Endothelial cell of umbilical vein (primary cell): ENCODE measurements at regions not wholly inside any gene's neighbourhood (a gene's known extent, or its start where the extent isn't known, plus 50 kb on each side); places are given as distances from the start of the nearest gene placed in this dataset.
"Not testable (repeated sequence)": the region's sequence is repeated elsewhere in the genome, so short reads cannot be mapped to it uniquely, and the experiment has no call there.

ENCODE experiments used
- BruUV-seq: library from RNA; stranded (reverse); fragments of 400-500 nt; replicated peaks from 2 replicates; lab custom pipeline; 2021; lab: Mats Ljungman, UMichigan
- CTCF ChIA-PET: fragments of 300-600, 350-600 bp; sonication (Branson Sonifier 250); formaldehyde crosslinking; loops from one replicate; lab custom pipeline; 2021; ENCODE audit warnings: antibody characterized with exemption, inconsistent platforms; lab: Charles Lee
- POLR2A ChIA-PET: fragments of 300-600, 350-600 bp; sonication (Branson Sonifier 250); formaldehyde crosslinking; loops from one replicate; lab custom pipeline; 2021; ENCODE audit warnings: antibody characterized with exemption, inconsistent platforms; lab: Charles Lee
- DNase-seq: peaks from one replicate; pipeline ENCODE4 v3.0.0-alpha.2; 2011; ENCODE audit warnings: low read depth, low spot score
- FAIRE-seq: peaks from 2 replicates; lab custom pipeline; 2011; peaks lifted over from hg19 to GRCh38; lab: Jason Lieb, UNC
- H2AFZ ChIP-seq: 2 replicates; pipeline ENCODE4 v1.6.0; 2012; ENCODE audit warnings: low read depth, low read length, control low read depth, inconsistent platforms
- H3K27ac ChIP-seq: 2 replicates; pipeline ENCODE4 v1.5.1; 2011; ENCODE audit warnings: low read depth, mild to moderate bottlenecking, control low read depth, low read length, moderate library complexity; ENCODE audit not compliant: insufficient read depth
- H3K27me3 ChIP-seq, 2 experiments: 2 replicates each; pipeline versions ENCODE4 v1.6.0 to v1.6.1; 2011; ENCODE audit warnings: low read length in 2 of 2, mixed read lengths in 1 of 2; ENCODE audit not compliant: control insufficient read depth in 2 of 2, insufficient read depth in 2 of 2
- H3K36me3 ChIP-seq, 2 experiments: 2 replicates in 1 of 2; 3 replicates in 1 of 2; pipeline ENCODE4 v1.5.1; 2011; ENCODE audit warnings: low read length in 2 of 2, mild to moderate bottlenecking in 1 of 2, moderate library complexity in 1 of 2; ENCODE audit not compliant: control insufficient read depth in 2 of 2, insufficient read depth in 2 of 2; ENCODE audit errors: extremely low read depth in 1 of 2
- H3K4me1 ChIP-seq: 3 replicates; pipeline ENCODE4 v1.5.1; 2011; ENCODE audit warnings: mild to moderate bottlenecking, low read length; ENCODE audit not compliant: control insufficient read depth, insufficient read depth; ENCODE audit errors: extremely low read depth
- H3K4me2 ChIP-seq: 2 replicates; pipeline ENCODE4 v1.6.1; 2011; ENCODE audit warnings: low read length, control low read depth, mixed read lengths; ENCODE audit not compliant: insufficient read depth
- H3K4me3 ChIP-seq, 3 experiments: fragments of 200-600 bp in 1 of 3; sonication (generic), shearing (Covaris generic) in 1 of 3; replicated peaks in 1 of 3; 2 replicates each; pipeline ENCODE4 v1.5.1; 2011 to 2016; ENCODE audit warnings: control low read depth in 3 of 3, low read length in 3 of 3, mild to moderate bottlenecking in 2 of 3, inconsistent platforms in 1 of 3, low read depth in 1 of 3, moderate library complexity in 1 of 3; ENCODE audit not compliant: insufficient read depth in 1 of 3
- H3K79me2 ChIP-seq: 2 replicates; pipeline ENCODE4 v1.6.0; 2012; ENCODE audit warnings: low read length, inconsistent platforms; ENCODE audit not compliant: control insufficient read depth, insufficient read depth
- H3K9ac ChIP-seq: replicated peaks from 2 replicates; pipeline ENCODE3; 2011; ENCODE audit warnings: low read length, control low read depth; ENCODE audit not compliant: insufficient read depth; ENCODE audit errors: extremely low read depth
- H3K9me1 ChIP-seq: replicated peaks from 3 replicates; pipeline ENCODE4 v1.6.0; 2011; ENCODE audit warnings: mild to moderate bottlenecking, low read length; ENCODE audit not compliant: control insufficient read depth, insufficient read depth; ENCODE audit errors: extremely low read depth
- H3K9me3 ChIP-seq: replicated peaks from 2 replicates; pipeline ENCODE4 v1.5.1; 2012; ENCODE audit warnings: low read length, inconsistent platforms; ENCODE audit not compliant: control insufficient read depth, insufficient read depth
- H4K20me1 ChIP-seq: replicated peaks from 2 replicates; pipeline ENCODE3; 2011; ENCODE audit warnings: mild to moderate bottlenecking, low read length; ENCODE audit not compliant: control insufficient read depth, insufficient read depth; ENCODE audit errors: extremely low read depth
- CTCF ChIP-seq, 2 donors: IDR thresholded peaks; 1 replicate in 1 of 2; 2 replicates in 1 of 2; pipeline ENCODE4 v1.5.1; 2011; ENCODE audit warnings: low read length in 2 of 2, mild to moderate bottlenecking in 2 of 2, moderate library complexity in 2 of 2, control low read depth in 1 of 2, inconsistent platforms in 1 of 2, low read depth in 1 of 2; ENCODE audit not compliant: insufficient read depth in 1 of 2; ENCODE audit errors: extremely low read depth in 1 of 2
- EZH2 ChIP-seq: IDR thresholded peaks from 2 replicates; pipeline ENCODE4 v1.6.1; 2012; ENCODE audit warnings: borderline replicate concordance, low read depth, mild to moderate bottlenecking, moderate library complexity, low read length, inconsistent platforms; ENCODE audit not compliant: severe bottlenecking
- FOS ChIP-seq: IDR thresholded peaks from 2 replicates; pipeline ENCODE4 v1.6.1; 2011; ENCODE audit warnings: mild to moderate bottlenecking, low read length, moderate library complexity, borderline replicate concordance; ENCODE audit not compliant: insufficient read depth
- GATA2 ChIP-seq: IDR thresholded peaks from 2 replicates; pipeline ENCODE4 v1.7.0; 2011; ENCODE audit warnings: low read depth, mild to moderate bottlenecking, moderate library complexity, mixed read lengths, low read length; ENCODE audit not compliant: insufficient read length, insufficient read depth
- JUN ChIP-seq: IDR thresholded peaks from 2 replicates; pipeline ENCODE4 v1.6.1; 2011; ENCODE audit warnings: borderline replicate concordance, low read depth; ENCODE audit not compliant: insufficient read length, insufficient read depth
- MAX ChIP-seq: IDR thresholded peaks from 2 replicates; pipeline ENCODE4 v1.6.1; 2011; ENCODE audit not compliant: insufficient read depth, insufficient read length
- MYC ChIP-seq: IDR thresholded peaks from one replicate; pipeline ENCODE4 v1.6.1; 2011; ENCODE audit warnings: mild to moderate bottlenecking, low read depth, low read length
- POLR2A ChIP-seq: IDR thresholded peaks from 2 replicates; pipeline ENCODE4 v1.6.1; 2012; ENCODE audit warnings: low read depth, mild to moderate bottlenecking, control low read depth, low read length
- POLR2AphosphoS5 ChIP-seq: IDR thresholded peaks from 2 replicates; pipeline ENCODE4 v1.6.1; 2012; ENCODE audit warnings: low read depth, mild to moderate bottlenecking, control low read depth, low read length, moderate library complexity; ENCODE audit not compliant: insufficient read depth
- dilution Hi-C: fragments of 300-500 bp; cut with MboI; formaldehyde crosslinking; loops from one replicate; pipeline ENCODE4 v1.15.0; 2019; ENCODE audit warnings: low sequenced_read_pairs; ENCODE audit not compliant: extremely low pct_ligation_motif_present
- intact Hi-C: fragments of 100-400 bp; cut with micrococcal nuclease; formaldehyde crosslinking; loops from one replicate; pipeline ENCODE4 v1.10.0; 2022

GRCh38 chr7:86444245-86444644 is 199.5 kb upstream of the GRM3 start:
- H4K20me1 ChIP-seq = no peaks in the 10 kb centered on the region
- dilution Hi-C loops = no loop called here
- CTCF ChIA-PET = no interaction called here

GRCh38 chr7:86440420-86440819 is 203.3 kb upstream of the GRM3 start:
- H3K9me1 ChIP-seq, H3K9ac ChIP-seq, intact Hi-C loops, H2AFZ ChIP-seq, H3K4me3 ChIP-seq, DNase-seq, dilution Hi-C loops, H4K20me1 ChIP-seq, BruUV-seq, H3K9me3 ChIP-seq, POLR2A ChIA-PET, H3K36me3 ChIP-seq, H3K79me2 ChIP-seq, FAIRE-seq, H3K27ac ChIP-seq, CTCF ChIA-PET, H3K27me3 ChIP-seq, H3K4me1 ChIP-seq, H3K4me2 ChIP-seq: not testable (repeated sequence)

More at GRCh38 chr7:86444245-86444644, 199.5 kb upstream of the GRM3 start:
- DNase-seq (no peak), FAIRE-seq (no peak)
- Histone ChIP-seq H3K9me1 (no peaks in the 10 kb centered on the region), H2AFZ (no peak overlapping the region), H3K9ac (no peak overlapping the region), H3K27me3 (no peaks in the 10 kb centered on the region), H3K79me2 (no peaks in the 10 kb centered on the region), H3K4me3 (no peak overlapping the region), H3K4me2 (no peak overlapping the region), H3K36me3 (no peaks in the 10 kb centered on the region), H3K9me3 (no peaks in the 10 kb centered on the region), H3K4me1 (no peaks in the 10 kb centered on the region), H3K27ac (no peak overlapping the region)
- intact Hi-C loops = no loop called here
- no TSS peak for BruUV-seq
- POLR2A ChIA-PET = no interaction called here
- no peak for TF ChIP-seq EZH2
- no peak for TF ChIP-seq POLR2A
- no peak for TF ChIP-seq MYC
- no peak for TF ChIP-seq FOS
- no peak for TF ChIP-seq GATA2
- TF ChIP-seq MAX = no peak
- no peak for TF ChIP-seq JUN
- TF ChIP-seq POLR2AphosphoS5 = no peak
- TF ChIP-seq CTCF (IDR thresholded peaks at IDR 0.05; ENCODE audit: extremely low read depth in 1 of 2, insufficient read depth in 1 of 2, low read depth in 1 of 2, low read length in 2 of 2) = no peak
